ENCODE measurements at regions not wholly inside any gene's neighbourhood (a gene's known extent, or its start where the extent isn't known, plus 50 kb on each side); places are given as distances from the start of the nearest gene placed in this dataset.

DNA sequence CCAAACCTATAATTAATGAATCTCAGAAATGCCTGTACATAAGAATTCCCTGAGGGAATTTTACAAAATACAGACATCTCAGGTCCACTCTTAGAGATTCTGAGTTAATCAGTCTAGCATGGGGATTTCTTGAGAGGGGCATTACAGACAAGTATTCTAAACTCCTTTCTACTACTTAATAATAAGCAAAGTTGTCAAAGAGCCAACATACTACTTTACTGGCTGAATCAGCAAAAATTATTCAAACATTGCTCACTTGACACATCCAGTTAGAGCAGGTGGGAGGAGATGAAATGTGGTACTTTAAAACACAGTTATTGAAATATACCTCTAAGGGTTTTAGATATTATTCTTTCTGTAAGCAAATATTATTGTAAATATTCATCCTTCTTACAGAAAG is 1164.7 kb downstream of the CDY2B start:
- ChIA-PET CTCF (no interaction called here), POLR2A (no interaction called here)
- no peak overlapping the region for H3K4me3 ChIP-seq (ENCODE audit: low read length)
- ATAC-seq (ENCODE audit: poor library complexity) (no peak), DNase-seq (no peak)
- H3K36me3 ChIP-seq (ENCODE audit: insufficient read depth, low read length) = no peaks in the 10 kb centered on the region
- TF ChIP-seq, protein P1, sequence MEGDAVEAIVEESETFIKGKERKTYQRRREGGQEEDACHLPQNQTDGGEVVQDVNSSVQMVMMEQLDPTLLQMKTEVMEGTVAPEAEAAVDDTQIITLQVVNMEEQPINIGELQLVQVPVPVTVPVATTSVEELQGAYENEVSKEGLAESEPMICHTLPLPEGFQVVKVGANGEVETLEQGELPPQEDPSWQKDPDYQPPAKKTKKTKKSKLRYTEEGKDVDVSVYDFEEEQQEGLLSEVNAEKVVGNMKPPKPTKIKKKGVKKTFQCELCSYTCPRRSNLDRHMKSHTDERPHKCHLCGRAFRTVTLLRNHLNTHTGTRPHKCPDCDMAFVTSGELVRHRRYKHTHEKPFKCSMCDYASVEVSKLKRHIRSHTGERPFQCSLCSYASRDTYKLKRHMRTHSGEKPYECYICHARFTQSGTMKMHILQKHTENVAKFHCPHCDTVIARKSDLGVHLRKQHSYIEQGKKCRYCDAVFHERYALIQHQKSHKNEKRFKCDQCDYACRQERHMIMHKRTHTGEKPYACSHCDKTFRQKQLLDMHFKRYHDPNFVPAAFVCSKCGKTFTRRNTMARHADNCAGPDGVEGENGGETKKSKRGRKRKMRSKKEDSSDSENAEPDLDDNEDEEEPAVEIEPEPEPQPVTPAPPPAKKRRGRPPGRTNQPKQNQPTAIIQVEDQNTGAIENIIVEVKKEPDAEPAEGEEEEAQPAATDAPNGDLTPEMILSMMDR (IDR thresholded peaks at IDR 0.05) = no peak
- intact Hi-C loops (cut with DNase I, micrococcal nuclease) = no loop called here
- Mint-ChIP-seq H3K36me3 (ENCODE audit: low read depth) (no peaks in the 10 kb centered on the region), H3K4me3 (no peak overlapping the region), H3K27me3 (no peaks in the 10 kb centered on the region), H3K9me3 (no peaks in the 10 kb centered on the region), H3K4me1 (ENCODE audit: low read depth) (no peaks in the 10 kb centered on the region), H3K27ac (no peak overlapping the region)
- no peaks in the 10 kb centered on the region for H3K27me3 ChIP-seq (ENCODE audit: control insufficient read depth in 1 of 2, insufficient read depth in 2 of 2, low read length in 2 of 2)
- H3K4me1 ChIP-seq (ENCODE audit: insufficient read depth, low read length) = no peaks in the 10 kb centered on the region
- no peaks in the 10 kb centered on the region for H3K9me3 ChIP-seq (ENCODE audit: control insufficient read depth in 1 of 2, insufficient read depth in 1 of 2, low read length in 2 of 2)
- H3K27ac ChIP-seq (ENCODE audit: low read depth in 1 of 2, low read length in 2 of 2) = no peak overlapping the region

DNA sequence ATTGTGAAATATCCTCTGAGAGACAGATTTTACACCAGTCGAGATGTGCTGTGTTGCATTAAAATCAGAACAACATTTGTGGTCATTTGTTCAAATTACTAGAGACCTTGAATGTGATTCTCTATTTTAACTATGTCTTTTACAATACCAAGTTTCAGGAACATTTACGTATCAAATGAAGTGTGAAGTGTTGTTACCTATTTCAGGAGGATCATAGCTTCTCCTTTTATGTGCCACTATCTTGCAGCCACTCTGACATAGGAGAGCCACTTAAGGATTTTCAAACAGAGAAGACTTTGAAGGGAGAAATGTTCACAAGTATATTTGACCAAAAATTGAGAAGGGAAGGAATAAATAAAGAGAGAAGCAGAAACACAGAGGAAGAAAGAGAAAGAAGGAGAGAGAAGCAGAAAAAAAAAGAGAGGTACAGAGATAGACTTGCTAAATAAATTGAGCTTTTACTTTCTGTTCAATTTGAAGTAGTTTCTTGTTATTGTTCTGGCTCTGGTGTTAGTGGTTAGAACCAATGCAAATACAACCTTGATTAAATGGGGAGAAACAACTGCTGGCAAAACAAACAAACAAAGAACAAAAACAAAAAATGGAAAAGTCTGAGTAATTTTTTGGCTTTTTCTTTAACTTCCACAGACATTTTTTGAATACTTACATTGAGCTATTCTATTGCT is 1206.8 kb downstream of the CDY2B start:
- intact Hi-C loops (cut with DNase I, micrococcal nuclease) = no loop called here
- H3K27ac ChIP-seq (ENCODE audit: low read depth in 1 of 2, low read length in 2 of 2) = no peak overlapping the region
- H3K27ac Mint-ChIP-seq = no peak overlapping the region
- H3K4me1 ChIP-seq (ENCODE audit: insufficient read depth, low read length) = no peaks in the 10 kb centered on the region
- H3K27me3 Mint-ChIP-seq = no peaks in the 10 kb centered on the region
- H3K4me3 Mint-ChIP-seq = no peak overlapping the region
- TF ChIP-seq, protein P1 (IDR thresholded peaks at IDR 0.05) = no peak
- H3K36me3 ChIP-seq (ENCODE audit: insufficient read depth, low read length) = no peaks in the 10 kb centered on the region
- no peak for ATAC-seq (ENCODE audit: poor library complexity)
- ChIA-PET POLR2A (no interaction called here), CTCF (no interaction called here)
- no peaks in the 10 kb centered on the region for H3K9me3 ChIP-seq (ENCODE audit: control insufficient read depth in 1 of 2, insufficient read depth in 1 of 2, low read length in 2 of 2)
- H3K9me3 Mint-ChIP-seq = no peaks in the 10 kb centered on the region
- no peaks in the 10 kb centered on the region for H3K27me3 ChIP-seq (ENCODE audit: control insufficient read depth in 1 of 2, insufficient read depth in 2 of 2, low read length in 2 of 2)
- no peak overlapping the region for H3K4me3 ChIP-seq (ENCODE audit: low read length)
- H3K36me3 Mint-ChIP-seq (ENCODE audit: low read depth) = no peaks in the 10 kb centered on the region
- DNase-seq = no peak
- H3K4me1 Mint-ChIP-seq (ENCODE audit: low read depth) = no peaks in the 10 kb centered on the region

DNA sequence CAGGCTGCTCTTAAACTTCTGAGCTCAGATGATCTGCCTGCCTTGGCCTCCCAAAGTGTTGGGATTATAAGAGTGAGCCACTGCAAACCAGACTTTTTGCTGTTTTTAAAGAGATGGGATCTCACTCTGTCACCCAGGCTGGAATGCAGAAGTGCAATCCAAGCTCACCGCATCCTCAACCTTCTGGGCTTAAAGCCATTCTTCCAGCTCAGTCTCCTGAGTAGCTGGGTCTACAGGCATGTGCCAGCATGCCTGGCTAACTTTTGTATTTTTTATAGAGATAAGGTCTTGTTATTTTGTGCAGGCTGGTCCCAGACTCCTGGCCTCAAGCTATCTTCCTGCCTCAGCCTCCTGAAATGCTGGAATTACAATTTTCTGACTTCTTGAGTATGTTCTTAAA is 1211.6 kb downstream of the CDY2B start:
- Mint-ChIP-seq H3K9me3 (no peaks in the 10 kb centered on the region), H3K27me3 (no peaks in the 10 kb centered on the region), H3K4me3 (no peak overlapping the region), H3K36me3 (ENCODE audit: low read depth) (no peaks in the 10 kb centered on the region), H3K4me1 (ENCODE audit: low read depth) (no peaks in the 10 kb centered on the region), H3K27ac (no peak overlapping the region)
- ATAC-seq (ENCODE audit: poor library complexity) = no peak
- Histone ChIP-seq H3K4me1 (ENCODE audit: insufficient read depth, low read length) (no peaks in the 10 kb centered on the region), H3K27ac (ENCODE audit: low read depth in 1 of 2, low read length in 2 of 2) (no peak overlapping the region), H3K36me3 (ENCODE audit: insufficient read depth, low read length) (no peaks in the 10 kb centered on the region), H3K27me3 (ENCODE audit: control insufficient read depth in 1 of 2, insufficient read depth in 2 of 2, low read length in 2 of 2) (no peaks in the 10 kb centered on the region), H3K9me3 (ENCODE audit: control insufficient read depth in 1 of 2, insufficient read depth in 1 of 2, low read length in 2 of 2) (peaks cover 0 to 3% of the 10 kb centered on the region in 2 experiments), H3K4me3 (ENCODE audit: low read length) (no peak overlapping the region)
- intact Hi-C loops (cut with DNase I, micrococcal nuclease) = no loop called here
- ChIA-PET CTCF (no interaction called here), POLR2A (no interaction called here)
- TF ChIP-seq, protein P1 (IDR thresholded peaks at IDR 0.05) = no peak
- DNase-seq = no peak

Measured in CD4-positive, alpha-beta T cell (primary cell).